Mesendoderm (in vitro differentiated cells): ENCODE measurements at regions not wholly inside any gene's neighbourhood (a gene's known extent, or its start where the extent isn't known, plus 50 kb on each side); places are given as distances from the start of the nearest gene placed in this dataset.

Experiments used
- DNase-seq: peaks from one replicate; pipeline ENCODE4 v3.0.0; 2013
- H2AK5ac ChIP-seq: 2 replicates; pipeline ENCODE4 v1.6.1; 2013; ENCODE audit warnings: low read length, inconsistent platforms
- H2BK120ac ChIP-seq: 2 replicates; pipeline ENCODE4 v1.6.1; 2013; ENCODE audit warnings: low read depth, mild to moderate bottlenecking, low read length, moderate library complexity, mixed read lengths
- H2BK15ac ChIP-seq: replicated peaks from 2 replicates; pipeline ENCODE4 v1.6.1; 2013; ENCODE audit warnings: low read depth, mild to moderate bottlenecking, moderate library complexity
- H2BK5ac ChIP-seq: 2 replicates; pipeline ENCODE4 v1.6.1; 2013; ENCODE audit warnings: low read length, inconsistent platforms
- H3K18ac ChIP-seq: 2 replicates; pipeline ENCODE4 v1.6.1; 2013; ENCODE audit warnings: mild to moderate bottlenecking, low read length, mixed read lengths
- H3K23ac ChIP-seq: one replicate; pipeline ENCODE4 v1.6.1; 2013; ENCODE audit warnings: low read length
- H3K27ac ChIP-seq: 2 replicates; pipeline ENCODE4 v1.5.1; 2013; ENCODE audit warnings: low read depth, mild to moderate bottlenecking, inconsistent platforms, low read length, moderate library complexity
- H3K27me3 ChIP-seq: 2 replicates; pipeline ENCODE4 v1.6.1; 2013; ENCODE audit warnings: low read length, control low read depth, mild to moderate bottlenecking, inconsistent platforms; ENCODE audit not compliant: insufficient read depth, poor library complexity
- H3K36me3 ChIP-seq: 2 replicates; pipeline ENCODE4 v1.6.1; 2013; ENCODE audit warnings: low read length, inconsistent platforms; ENCODE audit not compliant: control insufficient read depth, insufficient read depth
- H3K4ac ChIP-seq: one replicate; pipeline ENCODE4 v1.6.1; 2013; ENCODE audit warnings: low read depth, mild to moderate bottlenecking, low read length, moderate library complexity
- H3K4me1 ChIP-seq: 2 replicates; pipeline ENCODE4 v1.6.1; 2013; ENCODE audit warnings: low read depth, low read length, inconsistent platforms; ENCODE audit not compliant: control insufficient read depth
- H3K4me2 ChIP-seq: 2 replicates; pipeline ENCODE4 v1.6.1; 2013; ENCODE audit warnings: low read length
- H3K4me3 ChIP-seq: 2 replicates; pipeline ENCODE4 v1.5.1; 2013; ENCODE audit warnings: mild to moderate bottlenecking, low read length
- H3K56ac ChIP-seq: one replicate; pipeline ENCODE4 v1.6.1; 2013; ENCODE audit warnings: low read length
- H3K79me1 ChIP-seq: 2 replicates; pipeline ENCODE4 v1.6.1; 2013; ENCODE audit warnings: low read length, inconsistent platforms
- H3K79me2 ChIP-seq: 2 replicates; pipeline ENCODE4 v1.6.1; 2013; ENCODE audit warnings: mild to moderate bottlenecking, low read length; ENCODE audit not compliant: control insufficient read depth, insufficient read depth
- H3K9ac ChIP-seq: 2 replicates; pipeline ENCODE4 v1.6.1; 2013; ENCODE audit warnings: low read length, inconsistent platforms
- H4K5ac ChIP-seq: one replicate; pipeline ENCODE4 v1.6.1; 2013; ENCODE audit warnings: low read length
- H4K8ac ChIP-seq: one replicate; pipeline ENCODE4 v1.6.1; 2013; ENCODE audit warnings: low read depth, mild to moderate bottlenecking, control low read depth, low read length, moderate library complexity
- WGBS: extraction: QIAGEN DNeasy Blood & Tissue Kit; methylation state at CpG from one replicate; pipeline ENCODE4 v1.1.7; 2013; ENCODE audit warnings: low lambda C conversion rate, missing lambda C conversion rate; ENCODE audit not compliant: insufficient coverage; ENCODE audit errors: extremely low coverage; 5-methylcytosine and 5-hydroxymethylcytosine counted together

- Histone ChIP-seq H2BK120ac (peak overlapping the region; percentile 24), H4K8ac (no peak overlapping the region), H2AK5ac (no peak overlapping the region), H3K4me3 (no peak overlapping the region), H3K9ac (no peak overlapping the region), H4K5ac (no peak overlapping the region), H3K4me1 (peaks cover 5% of the 10 kb centered on the region), H3K56ac (no peak overlapping the region), H2BK15ac (no peak overlapping the region), H3K79me1 (no peaks in the 10 kb centered on the region), H3K4ac (no peak overlapping the region), H3K79me2 (no peaks in the 10 kb centered on the region), H2BK5ac (no peak overlapping the region), H3K18ac (no peak overlapping the region), H3K4me2 (no peak overlapping the region), H3K23ac (no peak overlapping the region), H3K27ac (no peak overlapping the region), H3K36me3 (no peaks in the 10 kb centered on the region), H3K27me3 (no peaks in the 10 kb centered on the region)
- DNase-seq = no peak
- no CpG with 5 or more reads among the region's 2 CpGs for WGBS
These were observed 768.3 kb downstream of the SORCS1 start for GRCh38 chr10:106396192-106396591.

GRCh38 chr10:106395041-106395749 lies 769.3 kb downstream of the SORCS1 start:
- Histone ChIP-seq H3K9ac (no peak overlapping the region), H3K4me3 (no peak overlapping the region), H3K56ac (no peak overlapping the region), H3K4me1 (peaks cover 4% of the 10 kb centered on the region), H3K23ac (no peak overlapping the region), H3K79me1 (no peaks in the 10 kb centered on the region), H3K4me2 (no peak overlapping the region), H3K79me2 (no peaks in the 10 kb centered on the region), H2AK5ac (no peak overlapping the region), H3K4ac (no peak overlapping the region), H4K5ac (no peak overlapping the region), H3K18ac (no peak overlapping the region), H3K27me3 (no peaks in the 10 kb centered on the region), H4K8ac (no peak overlapping the region), H2BK5ac (no peak overlapping the region), H2BK15ac (no peak overlapping the region), H3K36me3 (no peaks in the 10 kb centered on the region), H3K27ac (no peak overlapping the region), H2BK120ac (no peak overlapping the region)
- whole genome bisulfite sequencing = no CpG with 5 or more reads among the region's 3 CpGs
- no peak for DNase-seq

- Histone ChIP-seq H3K4me2 (no peak overlapping the region), H3K27ac (no peak overlapping the region), H4K8ac (no peak overlapping the region), H3K23ac (no peak overlapping the region), H3K36me3 (no peaks in the 10 kb centered on the region), H3K79me2 (no peaks in the 10 kb centered on the region), H2BK15ac (no peak overlapping the region), H2BK120ac (no peak overlapping the region), H3K56ac (no peak overlapping the region), H3K79me1 (no peaks in the 10 kb centered on the region), H2AK5ac (no peak overlapping the region), H3K4me3 (no peak overlapping the region), H4K5ac (no peak overlapping the region), H2BK5ac (no peak overlapping the region), H3K9ac (no peak overlapping the region), H3K27me3 (no peaks in the 10 kb centered on the region), H3K18ac (no peak overlapping the region), H3K4ac (no peak overlapping the region), H3K4me1 (no peaks in the 10 kb centered on the region)
- no peak for DNase-seq
- WGBS = no CpG with 5 or more reads among the region's 4 CpGs
These were observed 771.7 kb downstream of the SORCS1 start for GRCh38 chr10:106392778-106393177.

GRCh38 chr10:106387063-106387462 lies 777.4 kb downstream of the SORCS1 start:
- no peak overlapping the region for H3K27ac ChIP-seq
- H3K4me3 ChIP-seq = no peak overlapping the region
- no peak overlapping the region for H4K8ac ChIP-seq
- H3K27me3 ChIP-seq = no peaks in the 10 kb centered on the region
- no peak overlapping the region for H2BK15ac ChIP-seq
- no peak overlapping the region for H2BK5ac ChIP-seq
- H4K5ac ChIP-seq = no peak overlapping the region
- DNase-seq = no peak
- no peak overlapping the region for H3K23ac ChIP-seq
- no peak overlapping the region for H3K4ac ChIP-seq
- H3K18ac ChIP-seq = no peak overlapping the region
- no peaks in the 10 kb centered on the region for H3K79me2 ChIP-seq
- no peak overlapping the region for H2AK5ac ChIP-seq
- no peak overlapping the region for H3K4me2 ChIP-seq
- H3K4me1 ChIP-seq = no peaks in the 10 kb centered on the region
- no peak overlapping the region for H3K9ac ChIP-seq
- H3K79me1 ChIP-seq = no peaks in the 10 kb centered on the region
- no peaks in the 10 kb centered on the region for H3K36me3 ChIP-seq
- H2BK120ac ChIP-seq = no peak overlapping the region
- no peak overlapping the region for H3K56ac ChIP-seq

- Histone ChIP-seq H2BK15ac (no peak overlapping the region), H4K5ac (no peak overlapping the region), H2AK5ac (no peak overlapping the region), H2BK120ac (no peak overlapping the region), H3K4me1 (no peaks in the 10 kb centered on the region), H2BK5ac (no peak overlapping the region), H3K23ac (no peak overlapping the region), H3K4ac (no peak overlapping the region), H3K9ac (no peak overlapping the region), H3K56ac (no peak overlapping the region), H3K4me3 (no peak overlapping the region), H3K36me3 (no peaks in the 10 kb centered on the region), H3K27me3 (no peaks in the 10 kb centered on the region), H3K18ac (no peak overlapping the region), H3K79me1 (no peaks in the 10 kb centered on the region), H3K4me2 (no peak overlapping the region), H3K27ac (no peak overlapping the region), H3K79me2 (no peaks in the 10 kb centered on the region), H4K8ac (no peak overlapping the region)
- no peak for DNase-seq
- no CpG with 5 or more reads among the region's 5 CpGs for WGBS
These were observed 780.0 kb downstream of the SORCS1 start for GRCh38 chr10:106384496-106384895.

GRCh38 chr10:106380706-106381105 lies 783.8 kb downstream of the SORCS1 start:
- Histone ChIP-seq H2BK5ac (no peak overlapping the region), H3K36me3 (no peaks in the 10 kb centered on the region)

More at GRCh38 chr10:106380706-106381105, 783.8 kb downstream of the SORCS1 start:
- no peak overlapping the region for H3K18ac ChIP-seq
- WGBS = no CpG with 5 or more reads among the region's 3 CpGs
- no peak overlapping the region for H3K4ac ChIP-seq
- H3K4me1 ChIP-seq = no peaks in the 10 kb centered on the region
- no peak overlapping the region for H3K4me2 ChIP-seq
- no peak overlapping the region for H3K56ac ChIP-seq
- no peak overlapping the region for H2AK5ac ChIP-seq
- no peak overlapping the region for H2BK15ac ChIP-seq
- H3K4me3 ChIP-seq = no peak overlapping the region
- H2BK120ac ChIP-seq = no peak overlapping the region
- H3K27me3 ChIP-seq = no peaks in the 10 kb centered on the region
- no peak overlapping the region for H4K5ac ChIP-seq
- DNase-seq = no peak
- H3K9ac ChIP-seq = no peak overlapping the region
- no peaks in the 10 kb centered on the region for H3K79me1 ChIP-seq
- no peak overlapping the region for H3K27ac ChIP-seq
- no peak overlapping the region for H4K8ac ChIP-seq
- no peaks in the 10 kb centered on the region for H3K79me2 ChIP-seq
- H3K23ac ChIP-seq = no peak overlapping the region
